GM18951 (cell line): ENCODE measurements at regions not wholly inside any gene's neighbourhood (a gene's known extent, or its start where the extent isn't known, plus 50 kb on each side); places are given as distances from the start of the nearest gene placed in this dataset.
"Not testable (repeated sequence)": the region's sequence is repeated elsewhere in the genome, so short reads cannot be mapped to it uniquely, and the experiment has no call there.

Experiments
- POLR2A ChIP-seq: IDR thresholded peaks from 4 replicates; pipeline ENCODE4 v1.6.1; 2011; ENCODE audit warnings: mild to moderate bottlenecking; ENCODE audit not compliant: insufficient read length, insufficient read depth; ENCODE audit errors: extremely low read depth
- in situ Hi-C: fragments of 300-500 bp; cut with MboI; formaldehyde crosslinking; loops from one replicate; pipeline ENCODE4 v1.12.0; 2022; ENCODE audit warnings: low sequenced_read_pairs, mixed read lengths, inconsistent platforms; ENCODE audit not compliant: unreplicated experiment

DNA sequence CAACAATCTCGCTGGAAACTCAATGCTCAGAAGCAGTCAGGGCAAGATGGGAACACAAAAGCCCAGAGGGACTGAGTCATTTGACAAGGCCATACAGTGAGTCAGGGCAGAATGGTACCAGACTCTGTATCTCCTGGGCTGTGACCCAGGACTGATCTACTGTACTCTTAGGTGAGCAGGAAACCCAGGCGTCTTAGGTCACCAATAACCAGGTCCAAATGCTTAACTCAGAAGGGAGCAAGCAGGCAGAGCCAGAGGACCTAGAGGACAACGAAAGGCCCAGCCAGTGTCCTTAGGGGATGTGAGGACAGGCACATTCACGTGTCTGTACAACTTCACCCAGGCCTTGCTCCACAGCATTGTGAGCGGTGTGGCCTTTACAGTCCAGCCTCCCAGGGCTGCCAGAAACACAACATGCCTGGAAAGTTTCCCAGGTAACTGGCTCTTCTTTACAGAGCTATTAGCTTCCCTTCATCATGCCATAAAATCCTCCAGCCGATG is 69.9 kb downstream of the ARL6IP4 start:
- TF ChIP-seq POLR2A: no peak
- in situ Hi-C loops: no loop called here

DNA sequence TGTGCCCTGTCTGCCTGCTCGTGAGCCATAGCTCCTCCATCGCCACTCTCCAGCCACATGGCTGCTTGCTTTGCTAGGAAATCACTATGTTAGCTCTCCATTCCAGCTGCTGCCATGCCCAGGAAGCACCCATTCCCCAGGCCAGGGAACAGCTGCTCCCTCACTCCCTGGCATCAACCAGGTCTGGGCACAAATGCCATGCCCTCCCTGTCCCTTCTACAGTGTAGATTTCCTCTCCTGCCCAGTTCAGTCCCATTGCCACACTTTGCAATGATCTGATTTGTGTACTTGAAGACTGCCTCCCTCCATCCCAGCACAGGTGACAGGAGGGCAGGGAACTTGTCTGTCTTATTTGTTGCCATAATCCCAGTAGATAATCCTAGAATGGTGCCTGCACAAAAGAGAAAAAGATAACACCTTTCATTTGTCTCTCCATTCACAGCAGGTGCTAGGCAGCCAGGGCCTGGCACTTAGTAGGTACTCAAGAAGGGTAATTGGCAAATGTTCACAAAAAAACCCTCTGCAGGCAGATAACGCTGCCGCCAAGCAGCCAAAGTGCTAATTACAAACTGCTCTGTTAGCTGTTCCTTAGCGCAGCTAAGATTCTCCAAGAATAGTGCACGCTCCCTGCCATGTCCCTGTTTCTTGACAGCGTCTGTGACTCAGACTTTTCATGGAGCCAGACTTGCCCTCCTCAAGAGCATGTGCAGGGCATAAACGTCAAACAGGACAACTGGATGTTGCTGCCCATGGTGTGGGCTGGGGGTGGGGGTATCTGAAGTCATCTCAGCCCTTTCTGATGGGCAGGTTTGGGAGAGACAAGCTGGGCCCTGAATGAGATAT is 69.1 kb downstream of the ARL6IP4 start:
- TF ChIP-seq POLR2A: no peak

DNA sequence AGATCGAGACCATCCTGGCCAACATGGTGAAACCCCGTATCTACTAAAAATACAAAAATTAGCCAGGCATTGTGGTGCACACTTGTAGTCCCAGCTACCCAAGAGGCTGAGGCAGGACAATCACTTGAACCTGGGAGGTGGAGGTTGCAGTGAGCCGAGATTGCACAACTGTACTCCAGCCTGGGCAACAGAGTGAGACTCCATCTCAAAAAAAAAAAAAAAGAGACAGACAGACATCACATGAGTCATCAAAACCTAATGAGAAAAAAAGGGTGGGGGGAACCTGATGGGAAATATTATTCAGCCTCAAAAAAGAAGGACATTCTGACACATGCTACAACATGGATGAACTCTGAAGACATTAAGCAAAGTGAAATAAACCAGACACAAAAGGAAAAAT is 67.4 kb downstream of the ARL6IP4 start:
- in situ Hi-C loops: not testable (repeated sequence)

More for the DNA sequence above, 69.1 kb downstream of the ARL6IP4 start:
- in situ Hi-C loops: no loop called here

DNA sequence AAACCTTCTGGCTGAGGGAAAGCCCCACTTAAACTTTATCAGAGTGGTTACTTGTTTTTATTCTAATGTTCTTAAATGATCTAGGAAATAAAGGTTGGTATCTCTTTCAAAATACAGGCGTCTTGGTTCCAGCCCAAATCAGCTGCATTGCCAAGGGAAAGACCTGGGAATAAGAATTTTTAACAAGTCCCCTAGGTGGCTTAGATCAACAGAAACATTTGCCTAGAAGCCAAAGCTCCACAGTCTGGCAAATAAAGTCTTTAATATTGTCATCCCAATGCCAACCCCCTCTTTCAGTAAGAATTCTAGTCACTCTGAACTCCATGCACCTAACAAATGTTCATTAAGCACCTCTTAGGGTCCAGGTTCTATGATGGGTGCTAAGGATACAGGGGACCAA is 66.8 kb downstream of the ARL6IP4 start:
- no peak for TF ChIP-seq POLR2A
- in situ Hi-C loops: no loop called here

DNA sequence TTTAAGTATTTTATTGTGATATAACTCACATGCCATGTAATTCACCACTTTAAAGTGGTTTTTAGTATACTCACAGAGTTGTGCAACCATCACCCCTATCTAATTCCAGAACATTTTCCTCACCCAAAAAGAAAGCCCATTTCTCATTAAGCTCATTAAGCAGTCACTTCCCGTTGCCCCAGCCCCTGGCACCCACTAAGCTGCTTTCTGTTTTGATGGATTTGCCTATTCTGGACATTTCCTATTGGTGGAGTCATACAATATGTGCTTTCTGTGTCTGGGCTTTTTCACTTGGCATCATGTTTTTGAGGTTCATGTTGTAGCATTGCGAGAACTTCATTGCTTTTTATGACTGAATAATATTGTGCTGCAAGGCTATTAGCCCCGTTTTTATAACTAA is 66.0 kb downstream of the ARL6IP4 start:
- no peak for TF ChIP-seq POLR2A
- in situ Hi-C loops: no loop called here

DNA sequence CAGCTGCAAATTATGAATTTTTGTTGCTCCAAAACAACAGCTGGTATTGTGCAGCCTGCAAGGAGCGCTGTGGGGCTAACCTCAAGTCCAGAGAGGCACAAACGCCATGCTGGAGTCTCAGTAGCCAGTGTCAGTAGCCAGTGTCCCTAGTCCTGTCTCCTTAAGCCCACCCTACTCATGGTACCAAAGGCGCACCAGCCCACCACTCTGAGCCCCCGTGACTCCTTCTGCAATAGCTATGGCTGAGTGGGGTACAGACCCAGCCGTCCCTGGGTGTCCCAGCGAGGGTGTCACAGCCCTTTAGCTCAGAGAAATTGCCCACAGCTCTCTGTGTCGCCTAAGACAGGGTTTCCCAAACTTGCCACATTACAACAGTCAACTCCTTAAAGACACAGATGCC is 65.2 kb downstream of the ARL6IP4 start:
- in situ Hi-C loops: no loop called here
- no peak for TF ChIP-seq POLR2A

DNA sequence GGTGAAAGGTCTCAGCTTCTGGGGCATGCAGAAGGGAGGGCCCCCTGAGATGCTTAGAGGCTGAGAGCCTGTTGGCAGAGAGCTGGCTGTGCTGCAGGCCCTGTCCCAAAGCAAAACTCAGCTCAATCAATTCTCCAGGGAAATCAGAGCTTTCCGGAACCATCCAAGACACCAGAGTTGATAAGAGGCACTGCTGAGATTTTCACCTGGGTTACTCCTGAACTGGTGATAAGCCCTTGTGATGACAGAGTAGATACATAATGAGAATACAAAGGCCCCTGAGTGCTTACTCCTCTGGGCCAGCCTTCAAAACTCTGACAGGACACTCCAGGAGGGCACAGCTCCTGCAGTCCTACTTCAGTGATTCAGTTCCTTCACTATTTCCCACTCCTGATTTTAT is 63.9 kb downstream of the ARL6IP4 start:
- in situ Hi-C loops: no loop called here
- no peak for TF ChIP-seq POLR2A

DNA sequence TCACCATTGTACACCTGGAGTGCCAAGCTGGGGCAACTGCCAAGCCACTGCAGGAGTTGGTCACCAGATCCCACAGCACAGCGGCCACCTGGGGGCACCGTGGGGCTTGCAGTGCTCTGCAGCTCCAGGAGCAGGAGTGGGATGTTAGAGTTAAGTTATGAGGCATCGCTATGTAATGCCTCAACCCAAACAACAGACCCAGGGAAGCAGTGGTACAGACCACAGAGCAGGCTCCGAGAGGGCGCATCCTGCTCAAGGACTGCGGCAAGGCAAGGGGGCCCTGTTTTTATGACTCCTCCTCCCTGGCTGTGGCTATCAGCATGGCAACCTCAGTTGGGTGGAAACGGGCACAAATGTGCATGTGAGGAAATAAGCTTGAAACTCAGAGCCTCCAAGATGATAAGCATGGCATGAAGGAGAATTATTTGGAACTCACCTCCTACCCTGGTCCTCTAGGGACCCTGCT is 63.1 kb downstream of the ARL6IP4 start:
- TF ChIP-seq POLR2A: no peak
- in situ Hi-C loops: no loop called here

DNA sequence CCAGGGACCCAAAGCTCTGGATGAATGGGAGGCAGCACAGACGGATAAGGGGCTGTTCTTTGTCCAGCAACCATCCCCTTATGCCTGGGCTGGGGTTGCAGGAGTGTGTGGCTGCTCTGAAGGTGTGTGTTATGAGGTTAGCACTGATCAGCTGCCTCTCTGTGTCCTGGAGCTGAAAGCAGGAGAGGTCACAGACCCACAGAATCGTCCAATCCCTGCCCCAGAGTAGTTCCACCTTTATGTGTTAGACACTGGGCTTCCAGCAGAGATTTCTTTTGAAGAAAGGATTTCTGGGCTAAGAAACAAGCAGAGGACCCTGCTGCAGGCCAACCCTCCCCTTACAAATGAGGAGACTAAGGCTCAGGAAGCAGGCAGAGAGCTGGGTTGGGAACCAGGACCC is 62.4 kb downstream of the ARL6IP4 start:
- in situ Hi-C loops: no loop called here
- TF ChIP-seq POLR2A: no peak

DNA sequence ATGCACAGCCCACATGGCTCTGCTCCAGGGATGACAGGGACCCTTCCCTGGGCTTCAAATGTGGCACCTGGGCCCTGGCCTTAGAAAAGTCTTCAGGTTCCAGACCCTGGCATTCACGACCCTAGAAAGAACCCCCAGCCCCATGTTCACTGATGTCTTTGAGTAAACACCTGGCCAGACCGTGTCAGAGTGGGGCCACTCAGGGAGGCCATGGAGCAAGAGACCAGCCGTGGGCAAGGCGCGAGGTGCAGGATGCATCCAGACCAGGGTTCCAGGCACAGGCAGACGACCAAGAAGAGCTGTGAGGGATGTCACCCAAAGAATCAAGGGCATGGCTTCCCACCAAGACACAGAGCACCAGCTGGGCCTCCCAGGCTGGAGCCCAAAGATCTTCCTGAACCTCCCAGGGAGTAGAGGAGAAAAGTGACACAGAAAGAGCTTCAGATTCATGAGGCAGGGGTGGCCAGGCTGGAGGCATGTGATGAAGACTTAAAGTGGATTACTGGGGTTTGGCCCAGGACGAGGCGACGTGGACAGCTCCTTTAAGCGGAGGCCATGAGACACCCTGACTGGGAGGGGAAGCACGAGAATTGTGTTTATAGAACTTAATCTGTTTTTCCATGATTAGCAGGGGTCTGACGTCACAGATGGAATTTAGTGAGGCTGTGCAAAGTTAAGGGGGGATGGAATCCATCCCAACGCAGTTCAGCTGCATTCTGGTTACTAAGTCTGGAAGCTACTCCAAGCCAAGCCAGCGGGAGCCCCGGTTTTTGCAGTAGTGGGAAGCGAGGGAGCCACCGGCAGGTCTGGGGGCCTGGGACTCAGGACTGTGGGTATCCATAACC is 61.6 kb downstream of the ARL6IP4 start:
- in situ Hi-C loops: no loop called here

DNA sequence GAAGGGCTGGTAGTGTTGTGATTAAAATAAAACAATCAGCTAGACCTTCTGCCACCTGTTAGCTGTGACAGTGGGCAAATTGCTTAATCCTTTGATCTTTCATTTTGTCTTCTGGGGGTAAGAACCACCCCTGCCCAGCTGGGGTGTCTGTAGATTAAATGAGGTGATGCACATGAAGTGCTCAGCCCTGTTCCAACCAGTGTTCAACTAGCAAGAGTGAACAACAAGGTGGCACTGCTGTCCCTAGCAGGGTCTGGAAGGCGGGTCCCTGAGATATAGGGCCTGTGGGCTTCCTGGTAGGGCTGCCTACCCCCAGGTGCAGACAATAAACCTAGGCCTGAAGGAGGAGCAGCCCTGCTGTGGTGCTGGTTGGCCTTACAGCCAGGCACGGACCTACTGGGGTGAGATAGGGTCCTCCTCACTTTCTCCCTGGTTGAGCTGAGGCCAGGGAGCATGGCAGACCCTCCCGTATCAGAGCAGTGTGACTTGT is 60.6 kb downstream of the ARL6IP4 start:
- TF ChIP-seq POLR2A: no peak
- in situ Hi-C loops: no loop called here

More for the DNA sequence above, 61.6 kb downstream of the ARL6IP4 start:
- TF ChIP-seq POLR2A: no peak

DNA sequence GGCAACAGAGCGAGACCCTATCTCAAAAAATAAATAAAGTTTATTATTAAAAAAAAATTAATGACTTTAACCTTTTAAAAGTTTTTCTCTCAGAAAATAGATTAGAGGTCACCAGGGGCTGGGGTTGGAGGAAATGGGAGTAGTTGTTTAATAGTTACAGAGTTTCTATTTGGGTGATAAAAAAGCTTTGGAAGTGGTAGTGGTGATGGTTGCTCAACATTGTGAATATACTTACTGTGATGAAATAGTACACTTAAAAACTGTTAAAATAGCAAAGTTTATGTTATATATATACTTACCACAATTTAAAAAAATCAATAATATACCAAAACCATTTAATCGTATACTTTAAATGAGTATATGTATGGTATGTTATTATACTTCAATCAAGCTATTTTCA is 59.6 kb downstream of the ARL6IP4 start:
- TF ChIP-seq POLR2A: no peak
- in situ Hi-C loops: no loop called here

DNA sequence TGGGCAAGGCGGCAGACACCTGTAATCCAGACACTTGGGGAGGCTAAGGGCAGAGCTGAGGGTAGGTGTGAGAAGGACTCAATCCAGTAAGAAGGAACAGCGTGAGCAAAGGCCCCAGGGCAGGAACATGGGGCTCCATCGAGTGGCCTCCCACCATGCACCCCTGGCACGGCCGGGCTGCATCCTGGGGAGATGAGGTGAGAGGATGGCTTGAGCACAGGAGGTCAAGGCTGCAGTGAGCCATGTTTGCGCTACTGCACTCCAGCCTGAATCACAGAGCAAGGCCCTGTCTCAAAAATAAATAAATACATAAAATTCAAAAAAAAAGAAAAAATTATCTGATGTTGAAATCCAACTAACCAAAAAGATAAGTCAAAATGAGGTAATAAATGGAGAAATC is 58.5 kb downstream of the ARL6IP4 start:
- no peak for TF ChIP-seq POLR2A
- in situ Hi-C loops: no loop called here

DNA sequence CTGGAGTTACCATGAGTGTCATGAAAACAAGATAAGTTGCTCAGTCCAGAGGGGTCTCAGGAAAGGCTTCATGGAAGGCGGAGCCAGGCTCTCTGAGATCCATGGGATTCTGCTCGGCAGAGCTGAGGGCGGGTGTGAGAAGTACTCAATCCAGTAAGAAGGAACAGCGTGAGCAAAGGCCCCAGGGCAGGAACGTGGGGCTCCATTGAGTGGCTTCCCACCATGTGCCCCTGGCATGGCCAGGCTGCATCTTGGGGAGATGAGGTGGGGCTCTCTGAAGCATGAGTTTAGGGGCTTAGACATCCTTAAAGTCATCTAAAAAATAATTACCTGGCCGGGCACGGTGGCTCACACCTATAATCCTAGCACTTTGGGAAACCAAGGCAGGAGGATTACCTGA is 58.0 kb downstream of the ARL6IP4 start:
- in situ Hi-C loops: no loop called here
- no peak for TF ChIP-seq POLR2A

DNA sequence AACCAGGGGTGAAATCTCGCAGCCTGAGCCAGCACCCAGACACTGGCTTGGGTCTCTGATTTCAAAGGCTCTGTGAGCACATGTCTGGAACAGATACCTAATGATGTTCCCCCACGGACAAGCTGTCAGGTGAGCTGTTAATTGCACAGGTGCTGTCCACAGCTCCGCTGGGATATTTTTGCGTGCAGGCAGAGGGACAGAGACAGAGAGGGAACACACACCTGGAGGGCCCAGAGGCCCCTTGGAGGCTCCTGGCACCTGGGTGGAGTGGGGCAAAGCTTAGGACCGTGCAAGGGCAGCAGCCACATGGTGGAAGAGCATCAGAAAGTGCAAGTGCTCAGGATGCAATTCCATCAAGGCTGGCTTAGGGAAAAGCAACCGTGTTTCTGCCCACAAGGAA is 57.3 kb downstream of the ARL6IP4 start:
- no peak for TF ChIP-seq POLR2A
- in situ Hi-C loops: no loop called here
